ENCODE measurements at regions not wholly inside any gene's neighbourhood (a gene's known extent, or its start where the extent isn't known, plus 50 kb on each side); places are given as distances from the start of the nearest gene placed in this dataset.

GRCh38 chr17:10987786-10988185 lies 149.9 kb upstream of the PIRT start:
- TF ChIP-seq SP1 (IDR thresholded peaks at IDR 0.05) (no peak), FOXM1 (IDR thresholded peaks at IDR 0.05; ENCODE audit: borderline replicate concordance) (no peak), TARDBP (IDR thresholded peaks at IDR 0.05) (no peak)
